Erythroblast (primary cell): ENCODE measurements at regions not wholly inside any gene's neighbourhood (a gene's known extent, or its start where the extent isn't known, plus 50 kb on each side); places are given as distances from the start of the nearest gene placed in this dataset.

Experiments
- GATA1 ChIP-seq: IDR thresholded peaks from 2 replicates; pipeline ENCODE4 v1.6.1; 2011; ENCODE audit warnings: low read depth, mild to moderate bottlenecking, control low read depth, low read length, moderate library complexity
- POLR2A ChIP-seq: IDR thresholded peaks from 2 replicates; pipeline ENCODE4 v1.6.1; 2011; ENCODE audit warnings: mild to moderate bottlenecking, low read length

GRCh38 chr2:190742431-190742830, 93.5 kb downstream of the NAB1 start:
- TF ChIP-seq POLR2A (no peak), GATA1 (no peak)
